ENCODE measurements at regions not wholly inside any gene's neighbourhood (a gene's known extent, or its start where the extent isn't known, plus 50 kb on each side); places are given as distances from the start of the nearest gene placed in this dataset.

DNA sequence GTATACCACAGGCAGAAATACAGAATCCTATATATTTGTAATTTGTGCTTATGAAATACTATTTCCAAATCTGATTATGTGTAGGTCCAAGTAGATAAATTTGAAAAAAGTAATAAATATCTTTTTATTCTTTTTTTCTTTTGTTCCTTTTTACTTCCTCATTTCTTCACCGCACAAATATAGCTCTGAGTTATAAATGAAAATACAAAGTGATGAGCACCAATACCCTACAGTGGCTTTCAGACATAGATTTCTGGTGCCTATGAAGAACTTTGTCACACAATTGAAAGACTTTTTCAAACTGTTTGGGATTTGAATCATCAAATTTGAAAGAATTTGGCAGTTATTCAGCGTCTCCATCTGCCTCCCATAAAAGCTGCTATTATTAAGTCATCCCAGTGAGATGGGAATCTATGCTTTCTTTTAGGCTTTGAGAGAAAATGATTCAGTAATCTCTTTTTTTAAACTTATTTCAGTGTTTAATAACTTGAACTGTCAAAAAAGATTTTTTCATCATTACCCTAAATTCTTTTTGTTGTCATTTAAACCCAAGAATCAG lies 363.6 kb upstream of the GOLIM4 start:
- H3K27ac ChIP-seq, result no peak overlapping the region
- intact Hi-C loops (cut with DNase I), result no loop called here
- H3K36me3 ChIP-seq, result no peaks in the 10 kb centered on the region
- WGBS, 2 donors, result 80% methylated on average over 2 of the region's 2 CpGs
- H3K4me3 ChIP-seq (replicated peaks in 1 of 3), result no peak overlapping the region
- DNase-seq, result no peak
- TF ChIP-seq POLR2A (IDR thresholded peaks at IDR 0.05), result no peak
- TF ChIP-seq, protein P1, sequence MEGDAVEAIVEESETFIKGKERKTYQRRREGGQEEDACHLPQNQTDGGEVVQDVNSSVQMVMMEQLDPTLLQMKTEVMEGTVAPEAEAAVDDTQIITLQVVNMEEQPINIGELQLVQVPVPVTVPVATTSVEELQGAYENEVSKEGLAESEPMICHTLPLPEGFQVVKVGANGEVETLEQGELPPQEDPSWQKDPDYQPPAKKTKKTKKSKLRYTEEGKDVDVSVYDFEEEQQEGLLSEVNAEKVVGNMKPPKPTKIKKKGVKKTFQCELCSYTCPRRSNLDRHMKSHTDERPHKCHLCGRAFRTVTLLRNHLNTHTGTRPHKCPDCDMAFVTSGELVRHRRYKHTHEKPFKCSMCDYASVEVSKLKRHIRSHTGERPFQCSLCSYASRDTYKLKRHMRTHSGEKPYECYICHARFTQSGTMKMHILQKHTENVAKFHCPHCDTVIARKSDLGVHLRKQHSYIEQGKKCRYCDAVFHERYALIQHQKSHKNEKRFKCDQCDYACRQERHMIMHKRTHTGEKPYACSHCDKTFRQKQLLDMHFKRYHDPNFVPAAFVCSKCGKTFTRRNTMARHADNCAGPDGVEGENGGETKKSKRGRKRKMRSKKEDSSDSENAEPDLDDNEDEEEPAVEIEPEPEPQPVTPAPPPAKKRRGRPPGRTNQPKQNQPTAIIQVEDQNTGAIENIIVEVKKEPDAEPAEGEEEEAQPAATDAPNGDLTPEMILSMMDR (IDR thresholded peaks at IDR 0.05), result no peak
- H3K9me3 ChIP-seq, result no peaks in the 10 kb centered on the region
- H3K4me1 ChIP-seq, result no peaks in the 10 kb centered on the region
- no peaks in the 10 kb centered on the region for H3K27me3 ChIP-seq

DNA sequence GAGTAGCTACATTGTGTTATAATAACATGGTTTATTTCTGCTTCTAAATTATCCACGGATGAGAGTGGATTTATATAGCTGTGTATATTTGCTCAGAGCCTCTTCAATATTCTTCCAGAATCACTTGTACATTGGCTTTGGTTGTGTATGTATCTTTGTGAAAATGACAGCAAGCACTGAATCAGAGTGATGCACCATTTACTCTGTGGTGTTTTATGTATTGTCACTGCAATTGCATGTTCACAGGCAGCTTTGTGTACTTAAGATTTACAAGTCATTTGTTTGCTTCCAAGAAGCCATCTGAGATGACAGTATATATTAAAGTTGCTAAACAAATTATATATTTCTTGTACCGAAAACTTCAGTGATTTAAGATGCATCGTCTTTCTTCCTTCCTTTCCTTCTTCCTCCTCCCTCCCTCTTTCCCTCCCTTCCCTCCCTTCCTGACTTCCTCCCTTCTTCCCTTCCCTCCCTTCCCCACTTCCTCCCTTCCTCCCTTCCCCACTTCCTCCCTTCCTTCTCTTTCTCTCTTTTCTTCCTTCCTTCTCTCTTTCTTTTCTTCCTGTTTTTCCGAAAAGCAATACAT lies 362.3 kb upstream of the GOLIM4 start:
- Histone ChIP-seq H3K36me3 (no peaks in the 10 kb centered on the region), H3K4me3 (replicated peaks in 1 of 3) (no peak overlapping the region), H3K9me3 (no peaks in the 10 kb centered on the region), H3K27ac (no peak overlapping the region), H3K27me3 (no peaks in the 10 kb centered on the region), H3K4me1 (no peaks in the 10 kb centered on the region)
- intact Hi-C loops (cut with DNase I), result no loop called here
- TF ChIP-seq, protein P1 (IDR thresholded peaks at IDR 0.05), result no peak
- TF ChIP-seq POLR2A (IDR thresholded peaks at IDR 0.05), result no peak
- WGBS, 2 donors, result 78 to 82% methylated on average over 4 of the region's 4 CpGs
- DNase-seq, result no peak

DNA sequence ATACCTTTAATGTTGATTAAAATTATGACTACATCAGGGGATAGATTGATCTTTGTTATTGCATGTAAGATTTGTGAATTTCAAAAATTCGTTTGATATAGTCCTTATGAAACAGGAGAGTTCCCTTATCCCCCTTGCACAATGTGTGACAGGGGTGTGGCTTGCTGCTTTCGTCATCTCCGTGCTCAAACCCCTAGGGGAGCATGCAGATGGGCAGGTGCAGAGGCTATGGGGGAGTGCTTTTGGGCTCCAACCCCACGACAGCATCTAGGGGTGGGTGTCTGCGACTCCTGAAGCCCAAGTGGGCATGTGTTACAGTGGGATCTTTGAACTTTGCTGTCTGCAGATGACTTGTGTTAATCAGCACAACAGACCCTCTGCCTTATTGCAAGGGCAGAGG lies 360.1 kb upstream of the GOLIM4 start:
- Histone ChIP-seq H3K4me1 (no peaks in the 10 kb centered on the region), H3K27me3 (no peaks in the 10 kb centered on the region), H3K27ac (no peak overlapping the region), H3K9me3 (no peaks in the 10 kb centered on the region), H3K36me3 (no peaks in the 10 kb centered on the region), H3K4me3 (replicated peaks in 1 of 3) (no peak overlapping the region)
- intact Hi-C loops (cut with DNase I), result no loop called here
- no peak for DNase-seq
- TF ChIP-seq POLR2A (IDR thresholded peaks at IDR 0.05), result no peak
- TF ChIP-seq, protein P1 (IDR thresholded peaks at IDR 0.05), result no peak
- WGBS, 2 donors, result 60 to 74% methylated on average over 4 to 5 of the region's 5 CpGs

- 90 to 93% methylated on average over 2 of the region's 2 CpGs for WGBS, 2 donors
- DNase-seq, result no peak
- TF ChIP-seq, protein P1 (IDR thresholded peaks at IDR 0.05), result no peak
- no peak for TF ChIP-seq POLR2A (IDR thresholded peaks at IDR 0.05)
- Histone ChIP-seq H3K27me3 (no peaks in the 10 kb centered on the region), H3K4me1 (no peaks in the 10 kb centered on the region), H3K36me3 (no peaks in the 10 kb centered on the region), H3K4me3 (replicated peaks in 1 of 3) (no peak overlapping the region), H3K27ac (no peak overlapping the region), H3K9me3 (no peaks in the 10 kb centered on the region)
- intact Hi-C loops (cut with DNase I), result no loop called here
Measured at GRCh38 chr3:168453623-168454022, 357.9 kb upstream of the GOLIM4 start.

DNA sequence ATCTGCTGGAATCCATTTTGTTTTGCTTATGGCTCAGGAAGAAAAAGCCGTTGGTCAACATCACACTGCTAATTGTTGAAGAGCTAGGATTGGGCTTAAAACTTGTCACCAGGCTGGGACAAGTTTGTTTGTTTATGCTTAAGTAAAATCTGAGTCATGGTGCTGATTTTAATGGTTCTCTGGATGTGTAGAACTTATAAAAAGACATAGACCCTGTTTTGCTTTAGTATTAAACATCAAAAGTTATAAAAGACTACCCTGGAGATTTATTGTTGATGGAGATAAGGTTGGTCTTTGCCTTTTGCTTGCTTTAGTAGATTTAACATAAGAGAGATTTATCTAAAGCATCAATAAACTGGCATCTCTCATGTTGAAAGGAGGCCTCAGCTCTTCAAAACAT lies 348.2 kb upstream of the GOLIM4 start:
- 50% methylated on average over 1 of the region's 1 CpG for WGBS, 2 donors
- DNase-seq, result no peak
- no peaks in the 10 kb centered on the region for H3K27me3 ChIP-seq
- H3K36me3 ChIP-seq, result no peaks in the 10 kb centered on the region
- H3K4me1 ChIP-seq, result no peaks in the 10 kb centered on the region
- intact Hi-C loops (cut with DNase I), result no loop called here
- H3K27ac ChIP-seq, result no peak overlapping the region
- H3K4me3 ChIP-seq (replicated peaks in 1 of 3), result no peak overlapping the region
- no peaks in the 10 kb centered on the region for H3K9me3 ChIP-seq
- TF ChIP-seq POLR2A (IDR thresholded peaks at IDR 0.05), result no peak
- TF ChIP-seq, protein P1 (IDR thresholded peaks at IDR 0.05), result no peak

Measured in thyroid gland (tissue), 4 donors.